ENCODE measurements at regions not wholly inside any gene's neighbourhood (a gene's known extent, or its start where the extent isn't known, plus 50 kb on each side); places are given as distances from the start of the nearest gene placed in this dataset.
A peak's percentile ranks its signal among the peaks of the same experiment; 100 is the strongest.

DNA sequence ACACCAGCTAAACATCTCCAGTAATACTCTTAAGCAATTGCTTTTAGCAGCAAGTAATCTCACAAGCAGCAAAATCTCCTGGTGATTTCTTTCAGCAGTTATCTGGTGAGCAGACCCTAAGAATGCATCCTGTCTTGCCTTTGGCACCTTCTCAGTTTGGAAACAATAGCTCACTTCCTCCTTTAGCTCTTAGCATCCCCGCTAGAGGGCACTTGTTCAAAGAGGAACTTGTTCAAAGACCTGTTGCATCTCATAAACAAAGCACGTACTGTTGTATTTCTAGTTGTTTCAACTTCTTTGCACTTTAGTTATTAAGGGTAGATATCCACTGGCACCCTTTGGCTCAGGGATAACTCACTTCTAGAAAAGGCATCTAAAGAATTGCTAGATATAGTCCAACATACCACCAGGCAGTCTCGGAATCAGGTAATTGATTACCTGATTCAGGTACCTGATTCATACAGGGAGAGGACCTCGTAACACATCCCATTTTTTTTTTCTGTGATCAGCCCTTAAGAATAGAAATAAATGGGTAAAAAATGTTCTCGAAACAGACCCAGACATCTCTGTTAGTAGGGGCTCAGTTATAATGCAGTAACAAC is 81.9 kb upstream of the QRFPR start:
- no peak for TF ChIP-seq POLR2AphosphoS5 (IDR thresholded peaks at IDR 0.05)
- TF ChIP-seq POLR2A (IDR thresholded peaks at IDR 0.05; ENCODE audit: low read depth) = no peak
- TF ChIP-seq, protein P1, sequence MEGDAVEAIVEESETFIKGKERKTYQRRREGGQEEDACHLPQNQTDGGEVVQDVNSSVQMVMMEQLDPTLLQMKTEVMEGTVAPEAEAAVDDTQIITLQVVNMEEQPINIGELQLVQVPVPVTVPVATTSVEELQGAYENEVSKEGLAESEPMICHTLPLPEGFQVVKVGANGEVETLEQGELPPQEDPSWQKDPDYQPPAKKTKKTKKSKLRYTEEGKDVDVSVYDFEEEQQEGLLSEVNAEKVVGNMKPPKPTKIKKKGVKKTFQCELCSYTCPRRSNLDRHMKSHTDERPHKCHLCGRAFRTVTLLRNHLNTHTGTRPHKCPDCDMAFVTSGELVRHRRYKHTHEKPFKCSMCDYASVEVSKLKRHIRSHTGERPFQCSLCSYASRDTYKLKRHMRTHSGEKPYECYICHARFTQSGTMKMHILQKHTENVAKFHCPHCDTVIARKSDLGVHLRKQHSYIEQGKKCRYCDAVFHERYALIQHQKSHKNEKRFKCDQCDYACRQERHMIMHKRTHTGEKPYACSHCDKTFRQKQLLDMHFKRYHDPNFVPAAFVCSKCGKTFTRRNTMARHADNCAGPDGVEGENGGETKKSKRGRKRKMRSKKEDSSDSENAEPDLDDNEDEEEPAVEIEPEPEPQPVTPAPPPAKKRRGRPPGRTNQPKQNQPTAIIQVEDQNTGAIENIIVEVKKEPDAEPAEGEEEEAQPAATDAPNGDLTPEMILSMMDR (IDR thresholded peaks at IDR 0.05) = peak; percentile 36 to 66 (median 51)
- Histone ChIP-seq H3K27ac (replicated peaks in 1 of 4) (no peak overlapping the region), H3K9me3 (no peaks in the 10 kb centered on the region), H3K27me3 (no peaks in the 10 kb centered on the region), H3K4me3 (no peak overlapping the region), H3K4me1 (peaks cover 0 to 4% (median 0%) of the 10 kb centered on the region in 4 donors), H3K36me3 (no peaks in the 10 kb centered on the region)
- 52% methylated on average over 5 of the region's 5 CpGs for WGBS
- intact Hi-C loops (cut with DNase I) = loop anchor here (10.0 kb wide), 1 partner anchor 192 kb away; no protein-coding TSS in a partner anchor
- no peak for DNase-seq (ENCODE audit: extremely low spot score)

DNA sequence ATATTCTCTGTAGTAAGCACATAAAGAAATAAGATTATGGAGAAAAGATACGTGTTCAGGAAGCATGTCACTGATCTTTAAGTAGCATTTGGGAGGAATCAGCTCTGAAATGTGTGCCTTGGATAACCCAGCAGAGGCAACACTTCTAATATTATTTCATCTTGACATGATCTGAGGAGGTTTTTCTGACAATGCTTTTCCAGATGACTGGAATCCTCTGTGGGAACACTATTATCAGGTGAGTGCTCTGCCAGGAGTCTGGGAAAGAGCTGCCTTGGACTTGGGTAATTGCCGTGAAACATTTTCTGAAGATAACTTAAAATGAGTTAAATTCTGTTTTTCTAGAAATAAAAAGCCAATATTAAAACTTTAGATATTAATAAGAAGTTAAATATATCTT is 78.2 kb upstream of the QRFPR start:
- H3K27me3 ChIP-seq = peaks cover 0 to 10% (median 0%) of the 10 kb centered on the region in 4 donors
- no peak overlapping the region for H3K27ac ChIP-seq (replicated peaks in 1 of 4)
- WGBS = 73% methylated on average over 2 of the region's 2 CpGs
- peaks cover 0 to 4% (median 0%) of the 10 kb centered on the region in 4 donors for H3K4me1 ChIP-seq
- intact Hi-C loops (cut with DNase I) = no loop called here
- H3K9me3 ChIP-seq = no peaks in the 10 kb centered on the region
- TF ChIP-seq POLR2A (IDR thresholded peaks at IDR 0.05; ENCODE audit: low read depth) (no peak), POLR2AphosphoS5 (IDR thresholded peaks at IDR 0.05) (no peak), EP300 (IDR thresholded peaks at IDR 0.05) (no peak)
- TF ChIP-seq, protein P1 (IDR thresholded peaks at IDR 0.05) = no peak
- H3K36me3 ChIP-seq = no peaks in the 10 kb centered on the region
- no peak for DNase-seq (ENCODE audit: extremely low spot score)
- no peak overlapping the region for H3K4me3 ChIP-seq

DNA sequence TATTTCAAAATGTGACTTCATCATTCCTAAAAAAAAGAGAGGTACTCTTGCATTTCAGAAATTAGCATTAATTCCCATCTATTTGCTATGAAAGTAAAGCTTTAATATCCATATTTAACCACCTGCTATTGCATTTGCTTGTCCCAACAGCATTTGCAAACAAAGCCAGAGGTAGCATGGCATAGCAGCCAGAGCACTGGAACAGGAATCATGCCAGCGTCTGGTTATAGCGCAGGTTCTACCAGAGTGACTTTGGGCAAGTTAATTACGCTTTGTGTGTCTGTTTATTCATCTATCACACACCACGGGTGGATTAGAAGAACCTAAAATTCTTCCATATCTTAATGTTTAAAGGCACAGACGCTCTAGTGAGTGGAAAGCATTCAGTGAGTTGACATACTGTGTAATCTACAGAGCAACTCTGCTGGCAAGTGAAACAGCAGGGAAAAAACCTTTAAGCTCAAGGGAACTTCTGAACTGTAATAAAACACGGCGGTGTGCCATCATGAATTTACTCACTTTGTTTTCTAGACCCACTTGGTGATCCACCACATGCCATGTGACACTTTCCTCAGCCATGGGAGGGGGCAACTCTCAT is 76.6 kb upstream of the QRFPR start:
- H3K4me1 ChIP-seq = no peaks in the 10 kb centered on the region
- H3K36me3 ChIP-seq = no peaks in the 10 kb centered on the region
- no peak overlapping the region for H3K4me3 ChIP-seq
- no peak for DNase-seq (ENCODE audit: extremely low spot score)
- TF ChIP-seq EP300 (IDR thresholded peaks at IDR 0.05) (no peak), POLR2AphosphoS5 (IDR thresholded peaks at IDR 0.05) (no peak), POLR2A (IDR thresholded peaks at IDR 0.05; ENCODE audit: low read depth) (no peak)
- TF ChIP-seq, protein P1 (IDR thresholded peaks at IDR 0.05) = no peak
- no peaks in the 10 kb centered on the region for H3K9me3 ChIP-seq
- intact Hi-C loops (cut with DNase I) = no loop called here
- no peak overlapping the region for H3K27ac ChIP-seq (replicated peaks in 1 of 4)
- H3K27me3 ChIP-seq = peaks cover 0 to 10% (median 0%) of the 10 kb centered on the region in 4 donors
- 53% methylated on average over 7 of the region's 7 CpGs for WGBS

DNA sequence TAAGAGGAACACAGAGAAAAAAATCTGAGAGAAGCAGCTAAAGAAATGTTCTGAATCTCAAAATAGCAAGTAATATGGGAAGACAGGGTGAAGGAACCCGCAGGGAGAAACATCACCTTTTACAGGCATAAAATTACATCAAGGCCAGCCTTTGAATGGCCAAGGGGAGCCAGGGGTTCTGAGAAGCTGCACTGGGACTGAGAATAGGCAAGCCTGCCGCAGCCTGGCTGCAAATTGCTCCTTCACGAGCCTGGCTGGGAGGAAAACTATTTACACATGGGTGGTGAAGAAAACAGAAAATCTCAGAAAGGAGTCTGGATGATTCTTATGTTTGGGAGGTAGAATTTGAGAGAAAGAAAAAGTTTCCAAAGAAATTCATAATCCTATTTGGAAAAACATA is 74.5 kb upstream of the QRFPR start:
- TF ChIP-seq EP300 (IDR thresholded peaks at IDR 0.05) (no peak), POLR2A (IDR thresholded peaks at IDR 0.05; ENCODE audit: low read depth) (no peak), POLR2AphosphoS5 (IDR thresholded peaks at IDR 0.05) (no peak)
- TF ChIP-seq, protein P1 (IDR thresholded peaks at IDR 0.05) = no peak
- Histone ChIP-seq H3K36me3 (no peaks in the 10 kb centered on the region), H3K4me1 (no peaks in the 10 kb centered on the region), H3K27me3 (peaks cover 0 to 10% (median 0%) of the 10 kb centered on the region in 4 donors), H3K4me3 (no peak overlapping the region), H3K27ac (replicated peaks in 1 of 4) (no peak overlapping the region), H3K9me3 (no peaks in the 10 kb centered on the region)
- intact Hi-C loops (cut with DNase I) = no loop called here
- 59% methylated on average over 3 of the region's 3 CpGs for WGBS
- DNase-seq (ENCODE audit: extremely low spot score) = no peak

Measured in esophagus muscularis mucosa (tissue), 4 donors.